ENCODE measurements at regions not wholly inside any gene's neighbourhood (a gene's known extent, or its start where the extent isn't known, plus 50 kb on each side); places are given as distances from the start of the nearest gene placed in this dataset.

- Histone ChIP-seq H3K27ac (ENCODE audit: low read length) (no peak overlapping the region), H3K4me3 (ENCODE audit: control insufficient read depth in 1 of 2, extremely low read depth in 1 of 2, low read length in 1 of 2) (no peak overlapping the region), H3K27me3 (replicated peaks in 1 of 2; ENCODE audit: control insufficient read depth in 2 of 2, extremely low read depth in 1 of 2, insufficient read depth in 2 of 2, low read length in 1 of 2) (no peaks in the 10 kb centered on the region), H3K9me3 (no peaks in the 10 kb centered on the region), H3K36me3 (ENCODE audit: control insufficient read depth in 2 of 2, extremely low read depth in 1 of 2, insufficient read depth in 1 of 2, low read length in 1 of 2) (no peaks in the 10 kb centered on the region), H3K4me1 (ENCODE audit: control insufficient read depth in 1 of 2, extremely low read depth in 1 of 2, insufficient read depth in 2 of 2, low read length in 2 of 2) (no peaks in the 10 kb centered on the region)
- DNase-seq (no peak), ATAC-seq (replicated peaks in 1 of 4) (no peak)
- Mint-ChIP-seq H3K27ac (no peak overlapping the region), H3K4me3 (no peak overlapping the region), H3K27me3 (no peaks in the 10 kb centered on the region), H3K9me3 (peaks cover 0 to 18% (median 0%) of the 10 kb centered on the region in 3 donors), H3K36me3 (no peaks in the 10 kb centered on the region), H3K4me1 (no peaks in the 10 kb centered on the region)
- ChIA-PET CTCF (no interaction called here), POLR2A (no interaction called here)
These were observed 273.0 kb upstream of the COL8A1 start for GRCh38 chr3:99365396-99365795.

GRCh38 chr3:99357131-99357530, 281.3 kb upstream of the COL8A1 start:
- Histone ChIP-seq H3K4me1 (ENCODE audit: control insufficient read depth in 1 of 2, extremely low read depth in 1 of 2, insufficient read depth in 2 of 2, low read length in 2 of 2) (no peaks in the 10 kb centered on the region), H3K4me3 (ENCODE audit: control insufficient read depth in 1 of 2, extremely low read depth in 1 of 2, low read length in 1 of 2) (no peak overlapping the region), H3K9me3 (no peaks in the 10 kb centered on the region), H3K36me3 (ENCODE audit: control insufficient read depth in 2 of 2, extremely low read depth in 1 of 2, insufficient read depth in 1 of 2, low read length in 1 of 2) (no peaks in the 10 kb centered on the region), H3K27ac (ENCODE audit: low read length) (no peak overlapping the region), H3K27me3 (replicated peaks in 1 of 2; ENCODE audit: control insufficient read depth in 2 of 2, extremely low read depth in 1 of 2, insufficient read depth in 2 of 2, low read length in 1 of 2) (no peaks in the 10 kb centered on the region)
- ATAC-seq (replicated peaks in 1 of 4): no peak
- Mint-ChIP-seq H3K27me3 (no peaks in the 10 kb centered on the region), H3K4me3 (no peak overlapping the region), H3K27ac (no peak overlapping the region), H3K4me1 (no peaks in the 10 kb centered on the region), H3K36me3 (no peaks in the 10 kb centered on the region), H3K9me3 (peaks cover 4 to 6% (median 4%) of the 10 kb centered on the region in 3 donors)
- no peak for DNase-seq
- CTCF ChIA-PET: no interaction called here
- WGBS (ENCODE audit: insufficient coverage): 60% methylated on average over 1 of the region's 1 CpG
- POLR2A ChIA-PET: no interaction called here

GRCh38 chr3:99356696-99357095, 281.7 kb upstream of the COL8A1 start:
- H3K4me3 ChIP-seq (ENCODE audit: control insufficient read depth in 1 of 2, extremely low read depth in 1 of 2, low read length in 1 of 2): no peak overlapping the region
- H3K9me3 ChIP-seq: no peaks in the 10 kb centered on the region
- no peak overlapping the region for H3K4me3 Mint-ChIP-seq
- DNase-seq (no peak), ATAC-seq (replicated peaks in 1 of 4) (no peak)
- POLR2A ChIA-PET: no interaction called here
- no peaks in the 10 kb centered on the region for H3K36me3 ChIP-seq (ENCODE audit: control insufficient read depth in 2 of 2, extremely low read depth in 1 of 2, insufficient read depth in 1 of 2, low read length in 1 of 2)
- no CpG with 5 or more reads among the region's 2 CpGs for WGBS (ENCODE audit: insufficient coverage)
- no peak overlapping the region for H3K27ac ChIP-seq (ENCODE audit: low read length)
- H3K36me3 Mint-ChIP-seq: no peaks in the 10 kb centered on the region
- no peaks in the 10 kb centered on the region for H3K4me1 Mint-ChIP-seq
- H3K4me1 ChIP-seq (ENCODE audit: control insufficient read depth in 1 of 2, extremely low read depth in 1 of 2, insufficient read depth in 2 of 2, low read length in 2 of 2): no peaks in the 10 kb centered on the region
- H3K27me3 Mint-ChIP-seq: no peaks in the 10 kb centered on the region
- H3K27ac Mint-ChIP-seq: no peak overlapping the region
- peaks cover 4 to 6% (median 4%) of the 10 kb centered on the region in 3 donors for H3K9me3 Mint-ChIP-seq
- CTCF ChIA-PET: no interaction called here
- no peaks in the 10 kb centered on the region for H3K27me3 ChIP-seq (replicated peaks in 1 of 2; ENCODE audit: control insufficient read depth in 2 of 2, extremely low read depth in 1 of 2, insufficient read depth in 2 of 2, low read length in 1 of 2)

GRCh38 chr3:99355465-99355864, 282.9 kb upstream of the COL8A1 start:
- Mint-ChIP-seq H3K9me3 (peaks cover 4 to 8% (median 6%) of the 10 kb centered on the region in 3 donors), H3K27ac (no peak overlapping the region)
- POLR2A ChIA-PET: no interaction called here

GRCh38 chr3:99352811-99353210, 285.6 kb upstream of the COL8A1 start:
- H3K27ac Mint-ChIP-seq: no peak overlapping the region
- POLR2A ChIA-PET: no interaction called here
- CTCF ChIA-PET: no interaction called here

More at GRCh38 chr3:99355465-99355864, 282.9 kb upstream of the COL8A1 start:
- Histone ChIP-seq H3K4me3 (ENCODE audit: control insufficient read depth in 1 of 2, extremely low read depth in 1 of 2, low read length in 1 of 2) (no peak overlapping the region), H3K9me3 (no peaks in the 10 kb centered on the region), H3K27ac (ENCODE audit: low read length) (no peak overlapping the region), H3K36me3 (ENCODE audit: control insufficient read depth in 2 of 2, extremely low read depth in 1 of 2, insufficient read depth in 1 of 2, low read length in 1 of 2) (no peaks in the 10 kb centered on the region), H3K27me3 (replicated peaks in 1 of 2; ENCODE audit: control insufficient read depth in 2 of 2, extremely low read depth in 1 of 2, insufficient read depth in 2 of 2, low read length in 1 of 2) (no peaks in the 10 kb centered on the region), H3K4me1 (ENCODE audit: control insufficient read depth in 1 of 2, extremely low read depth in 1 of 2, insufficient read depth in 2 of 2, low read length in 2 of 2) (no peaks in the 10 kb centered on the region)
- DNase-seq (no peak), ATAC-seq (replicated peaks in 1 of 4) (no peak)
- Mint-ChIP-seq H3K36me3 (no peaks in the 10 kb centered on the region), H3K27me3 (no peaks in the 10 kb centered on the region), H3K4me1 (no peaks in the 10 kb centered on the region), H3K4me3 (no peak overlapping the region)
- WGBS (ENCODE audit: insufficient coverage): 67% methylated on average over 1 of the region's 2 CpGs
- CTCF ChIA-PET: no interaction called here

GRCh38 chr3:99351122-99351521, 287.3 kb upstream of the COL8A1 start:
- H3K27me3 Mint-ChIP-seq: no peaks in the 10 kb centered on the region
- Histone ChIP-seq H3K4me3 (ENCODE audit: control insufficient read depth in 1 of 2, extremely low read depth in 1 of 2, low read length in 1 of 2) (no peak overlapping the region), H3K27ac (ENCODE audit: low read length) (no peak overlapping the region), H3K9me3 (no peaks in the 10 kb centered on the region), H3K27me3 (replicated peaks in 1 of 2; ENCODE audit: control insufficient read depth in 2 of 2, extremely low read depth in 1 of 2, insufficient read depth in 2 of 2, low read length in 1 of 2) (no peaks in the 10 kb centered on the region), H3K4me1 (ENCODE audit: control insufficient read depth in 1 of 2, extremely low read depth in 1 of 2, insufficient read depth in 2 of 2, low read length in 2 of 2) (no peaks in the 10 kb centered on the region), H3K36me3 (ENCODE audit: control insufficient read depth in 2 of 2, extremely low read depth in 1 of 2, insufficient read depth in 1 of 2, low read length in 1 of 2) (no peaks in the 10 kb centered on the region)
- peaks cover 0 to 4% (median 1%) of the 10 kb centered on the region in 3 donors for H3K9me3 Mint-ChIP-seq
- no peaks in the 10 kb centered on the region for H3K4me1 Mint-ChIP-seq
- ATAC-seq (replicated peaks in 1 of 4) (no peak), DNase-seq (no peak)
- WGBS (ENCODE audit: insufficient coverage): 88% methylated on average over 1 of the region's 3 CpGs
- no peak overlapping the region for H3K4me3 Mint-ChIP-seq
- CTCF ChIA-PET: no interaction called here
- POLR2A ChIA-PET: no interaction called here
- H3K36me3 Mint-ChIP-seq: no peaks in the 10 kb centered on the region
- H3K27ac Mint-ChIP-seq: no peak overlapping the region

More at GRCh38 chr3:99352811-99353210, 285.6 kb upstream of the COL8A1 start:
- Mint-ChIP-seq H3K4me1 (no peaks in the 10 kb centered on the region), H3K9me3 (peaks cover 4 to 8% (median 6%) of the 10 kb centered on the region in 3 donors), H3K27me3 (no peaks in the 10 kb centered on the region), H3K4me3 (no peak overlapping the region), H3K36me3 (no peaks in the 10 kb centered on the region)
- Histone ChIP-seq H3K27me3 (replicated peaks in 1 of 2; ENCODE audit: control insufficient read depth in 2 of 2, extremely low read depth in 1 of 2, insufficient read depth in 2 of 2, low read length in 1 of 2) (no peaks in the 10 kb centered on the region), H3K4me1 (ENCODE audit: control insufficient read depth in 1 of 2, extremely low read depth in 1 of 2, insufficient read depth in 2 of 2, low read length in 2 of 2) (no peaks in the 10 kb centered on the region), H3K9me3 (no peaks in the 10 kb centered on the region), H3K27ac (ENCODE audit: low read length) (no peak overlapping the region), H3K36me3 (ENCODE audit: control insufficient read depth in 2 of 2, extremely low read depth in 1 of 2, insufficient read depth in 1 of 2, low read length in 1 of 2) (no peaks in the 10 kb centered on the region), H3K4me3 (ENCODE audit: control insufficient read depth in 1 of 2, extremely low read depth in 1 of 2, low read length in 1 of 2) (no peak overlapping the region)
- no peak for ATAC-seq (replicated peaks in 1 of 4)
- no peak for DNase-seq
- no CpG with 5 or more reads among the region's 3 CpGs for WGBS (ENCODE audit: insufficient coverage)

- H3K4me3 ChIP-seq (ENCODE audit: control insufficient read depth in 1 of 2, extremely low read depth in 1 of 2, low read length in 1 of 2): no peak overlapping the region
- Mint-ChIP-seq H3K36me3 (no peaks in the 10 kb centered on the region), H3K4me1 (no peaks in the 10 kb centered on the region), H3K27me3 (no peaks in the 10 kb centered on the region), H3K4me3 (no peak overlapping the region), H3K9me3 (peaks cover 0 to 4% (median 0%) of the 10 kb centered on the region in 3 donors), H3K27ac (no peak overlapping the region)
- ATAC-seq (replicated peaks in 1 of 4): no peak
- no CpG with 5 or more reads among the region's 3 CpGs for WGBS (ENCODE audit: insufficient coverage)
- no peaks in the 10 kb centered on the region for H3K4me1 ChIP-seq (ENCODE audit: control insufficient read depth in 1 of 2, extremely low read depth in 1 of 2, insufficient read depth in 2 of 2, low read length in 2 of 2)
- ChIA-PET CTCF (no interaction called here), POLR2A (no interaction called here)
- H3K9me3 ChIP-seq: no peaks in the 10 kb centered on the region
- H3K27ac ChIP-seq (ENCODE audit: low read length): no peak overlapping the region
- no peak for DNase-seq
- no peaks in the 10 kb centered on the region for H3K36me3 ChIP-seq (ENCODE audit: control insufficient read depth in 2 of 2, extremely low read depth in 1 of 2, insufficient read depth in 1 of 2, low read length in 1 of 2)
- H3K27me3 ChIP-seq (replicated peaks in 1 of 2; ENCODE audit: control insufficient read depth in 2 of 2, extremely low read depth in 1 of 2, insufficient read depth in 2 of 2, low read length in 1 of 2): no peaks in the 10 kb centered on the region
These were observed 289.9 kb upstream of the COL8A1 start for GRCh38 chr3:99348451-99348850.
